OCI-LY1 (cell line): ENCODE measurements at regions not wholly inside any gene's neighbourhood (a gene's known extent, or its start where the extent isn't known, plus 50 kb on each side); places are given as distances from the start of the nearest gene placed in this dataset.

Source experiments
- CTCF ChIP-seq: fragments of 200-600 bp; sonication (generic), shearing (Covaris generic); IDR thresholded peaks from 2 replicates; pipeline ENCODE4 v1.5.1; 2017; ENCODE audit warnings: mild to moderate bottlenecking, antibody characterized with exemption, low read length, moderate library complexity, mixed read lengths
- EZH2 ChIP-seq: fragments of 200-600 bp; sonication (generic), shearing (Covaris generic); IDR thresholded peaks from 2 replicates; pipeline ENCODE4 v1.8.0; 2017; ENCODE audit warnings: borderline replicate concordance, mixed run types, mild to moderate bottlenecking, antibody characterized with exemption, low read length, moderate library complexity, mixed read lengths

- TF ChIP-seq CTCF (no peak), EZH2 (no peak)
Observed at GRCh38 chr3:65153850-65154512, 466.2 kb upstream of the ADAMTS9 start.
